Fibroblast of lung (primary cell): ENCODE measurements at regions not wholly inside any gene's neighbourhood (a gene's known extent, or its start where the extent isn't known, plus 50 kb on each side); places are given as distances from the start of the nearest gene placed in this dataset.

Source experiments
- CTCF ChIP-seq, 2 donors: IDR thresholded peaks in 1 of 2; conservative IDR thresholded peaks in 1 of 2; 1 replicate in 1 of 2; 2 replicates in 1 of 2; pipeline ENCODE4 v1.5.1; 2011 to 2012; ENCODE audit warnings: low read length in 2 of 2, control low read depth in 1 of 2, inconsistent platforms in 1 of 2, low read depth in 1 of 2, mild to moderate bottlenecking in 1 of 2
- EZH2 ChIP-seq: IDR thresholded peaks from 2 replicates; pipeline ENCODE4 v1.5.1; 2012; ENCODE audit warnings: low read length, control low read depth, mild to moderate bottlenecking; ENCODE audit errors: missing control alignments

GRCh38 chr2:157959249-157959648 is 83.1 kb upstream of the ACVR1 start:
- TF ChIP-seq CTCF (conservative IDR thresholded peaks at IDR 0.05 in 1 of 2, IDR thresholded peaks at IDR 0.05 in 1 of 2; ENCODE audit: low read depth in 1 of 2, low read length in 2 of 2): no peak
- TF ChIP-seq EZH2: no peak
